GM12878 (cell line): ENCODE measurements at regions not wholly inside any gene's neighbourhood (a gene's known extent, or its start where the extent isn't known, plus 50 kb on each side); places are given as distances from the start of the nearest gene placed in this dataset.

Source experiments
- ATAC-seq: fragments of 200-7000 bp; cut with Tn5 transposase; 3 replicates; pipeline ENCODE4 v1.9.1; 2020; ENCODE audit warnings: mild to moderate bottlenecking, moderate library complexity
- BruUV-seq: library from RNA; stranded (reverse); fragments of 400-500 nt; replicated peaks from 2 replicates; lab custom pipeline; 2021; lab: Mats Ljungman, UMichigan
- CTCF ChIA-PET: fragments of 300-600 bp; sonication (Branson Sonifier 250); formaldehyde crosslinking; extraction: SDS; loops from one replicate; lab custom pipeline; 2021; ENCODE audit warnings: inconsistent platforms; lab: Yijun Ruan, JAX
- POLR2A ChIA-PET: fragments of 350-600 bp; formaldehyde crosslinking; extraction: SDS; loops from one replicate; lab custom pipeline; 2021; ENCODE audit warnings: inconsistent platforms; lab: Charles Lee
- RAD21 ChIA-PET: fragments of 300-600 bp; sonication (Branson Sonifier 250); formaldehyde crosslinking; loops from one replicate; lab custom pipeline; 2023; ENCODE audit warnings: antibody characterized with exemption; ENCODE audit not compliant: unreplicated experiment; lab: Charles Lee
- SMC1A ChIA-PET: fragments of 300-600 bp; sonication (Branson Sonifier 250); formaldehyde crosslinking; loops from one replicate; lab custom pipeline; 2023; ENCODE audit not compliant: unreplicated experiment, uncharacterized antibody; lab: Charles Lee
- DNase-seq: peaks from one replicate; pipeline ENCODE4 v3.0.0-alpha.2; 2011; ENCODE audit warnings: low read depth, low spot score
- FAIRE-seq: peaks from 3 replicates; lab custom pipeline; 2011; peaks lifted over from hg19 to GRCh38; lab: Jason Lieb, UNC
- H2AFZ ChIP-seq: 2 replicates; pipeline ENCODE4 v1.6.0; 2011; ENCODE audit warnings: low read depth, low read length, control low read depth; ENCODE audit not compliant: control insufficient read depth
- H3K27ac ChIP-seq: 2 replicates; pipeline ENCODE4 v1.5.1; 2011; ENCODE audit warnings: control low read depth; ENCODE audit not compliant: control insufficient read depth, insufficient read depth
- H3K27me3 ChIP-seq, 2 experiments: replicated peaks in 1 of 2; 2 replicates each; pipeline versions ENCODE4 v1.6.0 to v1.6.1; 2011; ENCODE audit warnings: low read length in 1 of 2; ENCODE audit not compliant: control insufficient read depth in 2 of 2, insufficient read depth in 2 of 2
- H3K36me3 ChIP-seq, 2 experiments: 2 replicates each; pipeline ENCODE4 v1.5.1; 2011; ENCODE audit warnings: low read length in 1 of 2; ENCODE audit not compliant: control insufficient read depth in 2 of 2, insufficient read depth in 2 of 2
- H3K4me1 ChIP-seq: 2 replicates; pipeline ENCODE4 v1.6.1; 2011; ENCODE audit warnings: mild to moderate bottlenecking, low read length, moderate library complexity, mixed read lengths; ENCODE audit not compliant: control insufficient read depth, insufficient read depth
- H3K4me2 ChIP-seq: 2 replicates; pipeline ENCODE4 v1.6.0; 2011; ENCODE audit warnings: control low read depth; ENCODE audit not compliant: control insufficient read depth, insufficient read depth
- H3K4me3 ChIP-seq: fragments of 200-600 bp; sonication (generic); 2 replicates; pipeline ENCODE4 v1.5.1; 2016
- H3K79me2 ChIP-seq: 2 replicates; pipeline ENCODE4 v1.6.0; 2011; ENCODE audit warnings: low read length; ENCODE audit not compliant: control insufficient read depth, insufficient read depth
- H3K9ac ChIP-seq: 2 replicates; pipeline ENCODE4 v1.8.0; 2011; ENCODE audit warnings: low read length, control low read depth, mixed read lengths; ENCODE audit not compliant: control insufficient read depth, insufficient read depth
- H3K9me3 ChIP-seq: replicated peaks from 3 replicates; pipeline ENCODE4 v1.5.1; 2011; ENCODE audit warnings: mild to moderate bottlenecking, low read length; ENCODE audit not compliant: control insufficient read depth, insufficient read depth
- H4K20me1 ChIP-seq: 2 replicates; pipeline ENCODE4 v1.6.0; 2011; ENCODE audit not compliant: control insufficient read depth, insufficient read depth
- JUND ChIP-seq: IDR thresholded peaks from 2 replicates; pipeline ENCODE4 v1.6.1; 2012; ENCODE audit warnings: low read depth, mild to moderate bottlenecking, low read length, improper control_type of control experiment, moderate library complexity
- PAX5 ChIP-seq: IDR thresholded peaks from 2 replicates; pipeline ENCODE4 v1.6.1; 2011; ENCODE audit warnings: low read depth, low read length, borderline replicate concordance
- REST ChIP-seq: IDR thresholded peaks from 2 replicates; pipeline ENCODE4 v1.6.1; 2012; ENCODE audit warnings: mild to moderate bottlenecking, low read depth, low read length
- TCF7 ChIP-seq: IDR thresholded peaks from 2 replicates; pipeline ENCODE4 v1.6.1; 2014; ENCODE audit warnings: antibody characterized with exemption, borderline replicate concordance
- ZNF384 ChIP-seq: IDR thresholded peaks from 2 replicates; pipeline ENCODE4 v1.6.1; 2012; ENCODE audit warnings: low read depth, mild to moderate bottlenecking, low read length, improper control_type of control experiment, borderline replicate concordance
- WGBS: methylation state at CpG from one replicate; pipeline ENCODE4 v1.1.6; 2016; ENCODE audit warnings: low lambda C conversion rate; ENCODE audit not compliant: insufficient replicate concordance, insufficient coverage; ENCODE audit errors: missing lambda C conversion rate; 5-methylcytosine and 5-hydroxymethylcytosine counted together
- in situ Hi-C: fragments of 300-500 bp; cut with MboI; formaldehyde crosslinking; loops from 9 replicates; pipeline ENCODE4 v1.14.3; 2018; ENCODE audit warnings: mixed read lengths
- intact Hi-C: fragments of 100-400 bp; cut with micrococcal nuclease; formaldehyde crosslinking; loops from one replicate; pipeline ENCODE4 v1.14.2; 2022; ENCODE audit not compliant: unreplicated experiment

GRCh38 chr9:97781902-97782301 is 71.1 kb upstream of the FOXE1 start:
- Histone ChIP-seq H3K79me2 (no peaks in the 10 kb centered on the region), H3K4me3 (no peak overlapping the region), H4K20me1 (no peaks in the 10 kb centered on the region)
- intact Hi-C loops, result no loop called here
- ChIA-PET RAD21 (no interaction called here), CTCF (no interaction called here)
- no TSS peak for BruUV-seq
- no peak for DNase-seq
- TF ChIP-seq ZNF384 (no peak), JUND (no peak), PAX5 (no peak), TCF7 (no peak), REST (no peak)
- TF ChIP-seq, all 136 proteins: peak for 0
- ChIA-PET POLR2A (no interaction called here), SMC1A (no interaction called here)
- H3K27ac ChIP-seq, result no peak overlapping the region
- no peaks in the 10 kb centered on the region for H3K36me3 ChIP-seq
- 25% methylated on average over 1 of the region's 1 CpG for WGBS
- ATAC-seq (no peak), FAIRE-seq (no peak)
- no peaks in the 10 kb centered on the region; a peak in 1 of 4 replicates for H3K27me3 ChIP-seq
- H2AFZ ChIP-seq, result no peak overlapping the region
- H3K9me3 ChIP-seq, result peaks cover 3% of the 10 kb centered on the region; the same call in 1 of the 3 replicates
- in situ Hi-C loops, result no loop called here
- no peaks in the 10 kb centered on the region for H3K4me1 ChIP-seq
- no peak overlapping the region for H3K4me2 ChIP-seq
- H3K9ac ChIP-seq, result no peak overlapping the region
